Caco-2 (cell line): ENCODE measurements at regions not wholly inside any gene's neighbourhood (a gene's known extent, or its start where the extent isn't known, plus 50 kb on each side); places are given as distances from the start of the nearest gene placed in this dataset.

Source experiments
- BruUV-seq: library from RNA; stranded (reverse); fragments of 400-500 nt; replicated peaks from 2 replicates; lab custom pipeline; 2021; lab: Mats Ljungman, UMichigan
- CTCF ChIA-PET: fragments of 300-600 bp; sonication (Branson Sonifier 250); formaldehyde crosslinking; loops from one replicate; lab custom pipeline; 2022; ENCODE audit warnings: antibody characterized with exemption; lab: Charles Lee
- POLR2A ChIA-PET: fragments of 300-600 bp; sonication (Branson Sonifier 250); formaldehyde crosslinking; loops from one replicate; lab custom pipeline; 2022; ENCODE audit warnings: antibody characterized with exemption; lab: Charles Lee
- DNase-seq, 2 experiments: peaks; one replicate each; pipeline versions ENCODE4 v3.0.0 to v3.0.0-alpha.2; 2020 to 2022
- H3K27me3 ChIP-seq: replicated peaks from 2 replicates; pipeline ENCODE4 v1.6.0; 2011; ENCODE audit warnings: low read length; ENCODE audit not compliant: control insufficient read depth, insufficient read depth
- H3K36me3 ChIP-seq: 2 replicates; pipeline ENCODE4 v1.5.1; 2011; ENCODE audit warnings: low read length; ENCODE audit not compliant: control insufficient read depth, insufficient read depth
- H3K4me1 ChIP-seq: fragments of 250-450 bp; sonication (Bioruptor Pico); 2 replicates; pipeline ENCODE4 v1.5.1; 2020; ENCODE audit warnings: mild to moderate bottlenecking
- H3K4me3 ChIP-seq: 2 replicates; pipeline ENCODE4 v1.5.1; 2011; ENCODE audit warnings: low read depth, mild to moderate bottlenecking, control low read depth, low read length
- H3K9me3 ChIP-seq: fragments of 250-450 bp; sonication (Bioruptor Pico); 2 replicates; pipeline ENCODE4 v1.5.1; 2020; ENCODE audit warnings: mild to moderate bottlenecking, moderate library complexity
- H3K27ac Mint-ChIP-seq: one replicate; pipeline ENCODE4 v1.8.0; 2022; ENCODE audit warnings: mixed read lengths; ENCODE audit not compliant: unreplicated experiment
- H3K27me3 Mint-ChIP-seq: one replicate; pipeline ENCODE4 v1.8.0; 2022; ENCODE audit warnings: mixed read lengths; ENCODE audit not compliant: insufficient read depth, unreplicated experiment
- H3K36me3 Mint-ChIP-seq: one replicate; pipeline ENCODE4 v1.8.0; 2022; ENCODE audit warnings: mild to moderate bottlenecking, mixed read lengths; ENCODE audit not compliant: insufficient read depth, unreplicated experiment
- H3K4me1 Mint-ChIP-seq: one replicate; pipeline ENCODE4 v1.8.0; 2022; ENCODE audit warnings: low read depth, mixed read lengths; ENCODE audit not compliant: unreplicated experiment
- H3K4me3 Mint-ChIP-seq: one replicate; pipeline ENCODE4 v1.8.0; 2022; ENCODE audit warnings: mild to moderate bottlenecking, moderate library complexity, mixed read lengths; ENCODE audit not compliant: unreplicated experiment
- H3K9me3 Mint-ChIP-seq: one replicate; pipeline ENCODE4 v1.8.0; 2022; ENCODE audit warnings: mixed read lengths; ENCODE audit not compliant: unreplicated experiment
- CTCF ChIP-seq, 2 experiments: fragments of 200-600 bp in 1 of 2; IDR thresholded peaks; 1 replicate in 1 of 2; 2 replicates in 1 of 2; pipeline versions ENCODE4 v1.5.1 to v1.8.0; 2011 to 2022; ENCODE audit warnings: antibody characterized with exemption in 1 of 2, control low read depth in 1 of 2, inconsistent platforms in 1 of 2, low read depth in 1 of 2, low read length in 1 of 2, mild to moderate bottlenecking in 1 of 2, moderate library complexity in 1 of 2; ENCODE audit not compliant: insufficient read depth in 1 of 2, severe bottlenecking in 1 of 2, unreplicated experiment in 1 of 2
- intact Hi-C: fragments of 100-400 bp; cut with micrococcal nuclease; formaldehyde crosslinking; loops from one replicate; pipeline ENCODE4 v1.10.0; 2022; ENCODE audit not compliant: unreplicated experiment

- no peaks in the 10 kb centered on the region for H3K36me3 ChIP-seq
- Mint-ChIP-seq H3K27me3 (peaks cover 5% of the 10 kb centered on the region), H3K4me1 (no peaks in the 10 kb centered on the region), H3K27ac (no peak overlapping the region), H3K36me3 (no peaks in the 10 kb centered on the region), H3K4me3 (no peak overlapping the region), H3K9me3 (no peaks in the 10 kb centered on the region)
- BruUV-seq, result no TSS peak
- DNase-seq, result no peak
- no peak overlapping the region for H3K4me3 ChIP-seq
- H3K4me1 ChIP-seq, result no peaks in the 10 kb centered on the region
- no peaks in the 10 kb centered on the region for H3K27me3 ChIP-seq
- CTCF ChIA-PET, result no interaction called here
- TF ChIP-seq CTCF (IDR thresholded peaks at IDR 0.05; ENCODE audit: insufficient read depth in 1 of 2, low read depth in 1 of 2, low read length in 1 of 2, severe bottlenecking in 1 of 2, unreplicated experiment in 1 of 2), result no peak
- H3K9me3 ChIP-seq, result no peaks in the 10 kb centered on the region
- POLR2A ChIA-PET, result no interaction called here
- intact Hi-C loops, result no loop called here
Measured at GRCh38 chr3:59128685-59129084, 78.9 kb upstream of the CFAP20DC start.

- intact Hi-C loops, result no loop called here
- Histone ChIP-seq H3K4me3 (no peak overlapping the region), H3K27me3 (no peaks in the 10 kb centered on the region), H3K4me1 (no peaks in the 10 kb centered on the region), H3K36me3 (no peaks in the 10 kb centered on the region), H3K9me3 (no peaks in the 10 kb centered on the region)
- no TSS peak for BruUV-seq
- H3K27me3 Mint-ChIP-seq, result peaks cover 2% of the 10 kb centered on the region
- H3K4me3 Mint-ChIP-seq, result no peak overlapping the region
- peaks cover 9% of the 10 kb centered on the region for H3K9me3 Mint-ChIP-seq
- H3K27ac Mint-ChIP-seq, result no peak overlapping the region
- TF ChIP-seq CTCF (IDR thresholded peaks at IDR 0.05; ENCODE audit: insufficient read depth in 1 of 2, low read depth in 1 of 2, low read length in 1 of 2, severe bottlenecking in 1 of 2, unreplicated experiment in 1 of 2), result no peak
- no peaks in the 10 kb centered on the region for H3K36me3 Mint-ChIP-seq
- POLR2A ChIA-PET, result no interaction called here
- CTCF ChIA-PET, result no interaction called here
- H3K4me1 Mint-ChIP-seq, result no peaks in the 10 kb centered on the region
- no peak for DNase-seq
Measured at GRCh38 chr3:59127071-59127470, 77.2 kb upstream of the CFAP20DC start.

- no peak for TF ChIP-seq CTCF (IDR thresholded peaks at IDR 0.05; ENCODE audit: insufficient read depth in 1 of 2, low read depth in 1 of 2, low read length in 1 of 2, severe bottlenecking in 1 of 2, unreplicated experiment in 1 of 2)
- ChIA-PET POLR2A (no interaction called here), CTCF (no interaction called here)
- H3K4me3 ChIP-seq, result no peak overlapping the region
- no peaks in the 10 kb centered on the region for H3K9me3 ChIP-seq
- no peaks in the 10 kb centered on the region for H3K36me3 ChIP-seq
- BruUV-seq, result no TSS peak
- Mint-ChIP-seq H3K36me3 (no peaks in the 10 kb centered on the region), H3K4me3 (no peak overlapping the region), H3K9me3 (peaks cover 13% of the 10 kb centered on the region), H3K27ac (no peak overlapping the region), H3K27me3 (peaks cover 2% of the 10 kb centered on the region), H3K4me1 (no peaks in the 10 kb centered on the region)
- intact Hi-C loops, result no loop called here
- H3K4me1 ChIP-seq, result no peaks in the 10 kb centered on the region
- no peaks in the 10 kb centered on the region for H3K27me3 ChIP-seq
- no peak for DNase-seq
Measured at GRCh38 chr3:59126446-59126845, 76.6 kb upstream of the CFAP20DC start.
